Natural killer cell (primary cell): ENCODE measurements at regions not wholly inside any gene's neighbourhood (a gene's known extent, or its start where the extent isn't known, plus 50 kb on each side); places are given as distances from the start of the nearest gene placed in this dataset.

ENCODE experiments used
- ATAC-seq, 3 donors: fragments of 150-1000 bp in 2 of 3; fragments of 200-7000 bp in 1 of 3; cut with Tn5 transposase; 1 replicate in 1 of 3; 2 replicates in 2 of 3; pipeline ENCODE4 v1.10.0; 2021; ENCODE audit warnings: mild to moderate bottlenecking in 2 of 3, moderate library complexity in 2 of 3
- DNase-seq, 2 donors: peaks; one replicate each; pipeline versions ENCODE4 v3.0.0 to v3.0.0-alpha.2; 2013 to 2021; ENCODE audit warnings: mixed read lengths in 1 of 2
- H3K27ac ChIP-seq: one replicate; pipeline ENCODE4 v1.5.1; 2013; ENCODE audit warnings: mild to moderate bottlenecking, low read length
- H3K27me3 ChIP-seq: one replicate; pipeline ENCODE4 v1.6.1; 2013; ENCODE audit warnings: low read length; ENCODE audit not compliant: control insufficient read depth, insufficient read depth
- H3K36me3 ChIP-seq: one replicate; pipeline ENCODE4 v1.6.1; 2013; ENCODE audit warnings: low read length; ENCODE audit not compliant: control insufficient read depth, insufficient read depth
- H3K4me1 ChIP-seq: one replicate; pipeline ENCODE4 v1.6.1; 2013; ENCODE audit warnings: low read length; ENCODE audit not compliant: control insufficient read depth, insufficient read depth
- H3K4me3 ChIP-seq: one replicate; pipeline ENCODE4 v1.5.1; 2013; ENCODE audit warnings: low read length
- H3K9me3 ChIP-seq: one replicate; pipeline ENCODE4 v1.6.1; 2013; ENCODE audit warnings: low read length; ENCODE audit not compliant: control insufficient read depth, insufficient read depth
- H3K27ac Mint-ChIP-seq, 2 donors: one replicate each; pipeline ENCODE4 v1.8.0; 2022; ENCODE audit warnings: mild to moderate bottlenecking in 2 of 2, mixed read lengths in 2 of 2, moderate library complexity in 1 of 2
- H3K27me3 Mint-ChIP-seq, 2 donors: one replicate each; pipeline ENCODE4 v1.8.0; 2022; ENCODE audit warnings: low read depth in 2 of 2, mixed read lengths in 2 of 2
- H3K36me3 Mint-ChIP-seq: one replicate; pipeline ENCODE4 v1.8.0; 2022; ENCODE audit warnings: mixed read lengths
- H3K4me1 Mint-ChIP-seq, 2 donors: one replicate each; pipeline ENCODE4 v1.8.0; 2022; ENCODE audit warnings: mixed read lengths in 2 of 2
- H3K4me3 Mint-ChIP-seq: one replicate; pipeline ENCODE4 v1.8.0; 2022; ENCODE audit warnings: mild to moderate bottlenecking, moderate library complexity, mixed read lengths
- H3K9me3 Mint-ChIP-seq, 2 donors: one replicate each; pipeline ENCODE4 v1.8.0; 2022; ENCODE audit warnings: mixed read lengths in 2 of 2
- WGBS: methylation state at CpG from one replicate; pipeline ENCODE4 v1.1.7; 2013; ENCODE audit warnings: missing lambda C conversion rate; ENCODE audit not compliant: insufficient coverage; 5-methylcytosine and 5-hydroxymethylcytosine counted together
- intact Hi-C: fragments of 100-400 bp; cut with micrococcal nuclease; formaldehyde crosslinking; loops from one replicate; pipeline ENCODE4 v1.14.2; 2022
- TF ChIP-seq, protein P1 (sequence below): fragments of 200-600 bp; IDR thresholded peaks from one replicate; pipeline ENCODE4 v1.8.0; 2022; ENCODE audit warnings: antibody characterized with exemption

DNA sequence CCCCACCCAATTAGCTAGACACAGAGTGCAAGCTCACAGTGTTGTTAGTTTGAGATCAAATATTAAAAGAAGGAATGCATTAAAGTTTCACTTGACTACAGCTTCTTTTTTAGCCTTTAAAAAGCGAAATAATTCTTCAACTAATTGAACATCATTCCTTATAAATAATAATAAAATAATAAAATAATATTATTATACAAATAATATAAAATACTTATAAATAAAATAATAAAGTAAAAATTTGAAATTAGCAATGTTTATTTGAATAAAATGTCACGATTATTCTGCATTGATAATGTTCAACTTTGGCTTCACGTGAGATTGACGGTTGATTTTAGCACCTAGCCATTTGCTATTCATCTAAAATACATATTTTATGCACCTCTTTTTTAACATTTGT lies 819.3 kb downstream of the FRK start:
- Mint-ChIP-seq H3K4me3 (no peak overlapping the region), H3K36me3 (no peaks in the 10 kb centered on the region), H3K9me3 (peaks cover 4 to 7% of the 10 kb centered on the region in 2 donors), H3K27me3 (no peaks in the 10 kb centered on the region), H3K27ac (no peak overlapping the region), H3K4me1 (no peaks in the 10 kb centered on the region)
- no CpG with 5 or more reads among the region's 4 CpGs for WGBS
- TF ChIP-seq, protein P1, sequence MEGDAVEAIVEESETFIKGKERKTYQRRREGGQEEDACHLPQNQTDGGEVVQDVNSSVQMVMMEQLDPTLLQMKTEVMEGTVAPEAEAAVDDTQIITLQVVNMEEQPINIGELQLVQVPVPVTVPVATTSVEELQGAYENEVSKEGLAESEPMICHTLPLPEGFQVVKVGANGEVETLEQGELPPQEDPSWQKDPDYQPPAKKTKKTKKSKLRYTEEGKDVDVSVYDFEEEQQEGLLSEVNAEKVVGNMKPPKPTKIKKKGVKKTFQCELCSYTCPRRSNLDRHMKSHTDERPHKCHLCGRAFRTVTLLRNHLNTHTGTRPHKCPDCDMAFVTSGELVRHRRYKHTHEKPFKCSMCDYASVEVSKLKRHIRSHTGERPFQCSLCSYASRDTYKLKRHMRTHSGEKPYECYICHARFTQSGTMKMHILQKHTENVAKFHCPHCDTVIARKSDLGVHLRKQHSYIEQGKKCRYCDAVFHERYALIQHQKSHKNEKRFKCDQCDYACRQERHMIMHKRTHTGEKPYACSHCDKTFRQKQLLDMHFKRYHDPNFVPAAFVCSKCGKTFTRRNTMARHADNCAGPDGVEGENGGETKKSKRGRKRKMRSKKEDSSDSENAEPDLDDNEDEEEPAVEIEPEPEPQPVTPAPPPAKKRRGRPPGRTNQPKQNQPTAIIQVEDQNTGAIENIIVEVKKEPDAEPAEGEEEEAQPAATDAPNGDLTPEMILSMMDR: no peak
- intact Hi-C loops: no loop called here
- Histone ChIP-seq H3K27ac (no peak overlapping the region), H3K27me3 (no peaks in the 10 kb centered on the region), H3K36me3 (no peaks in the 10 kb centered on the region), H3K4me1 (no peaks in the 10 kb centered on the region), H3K9me3 (peaks cover 10% of the 10 kb centered on the region), H3K4me3 (no peak overlapping the region)
- DNase-seq (no peak), ATAC-seq (no peak)

DNA sequence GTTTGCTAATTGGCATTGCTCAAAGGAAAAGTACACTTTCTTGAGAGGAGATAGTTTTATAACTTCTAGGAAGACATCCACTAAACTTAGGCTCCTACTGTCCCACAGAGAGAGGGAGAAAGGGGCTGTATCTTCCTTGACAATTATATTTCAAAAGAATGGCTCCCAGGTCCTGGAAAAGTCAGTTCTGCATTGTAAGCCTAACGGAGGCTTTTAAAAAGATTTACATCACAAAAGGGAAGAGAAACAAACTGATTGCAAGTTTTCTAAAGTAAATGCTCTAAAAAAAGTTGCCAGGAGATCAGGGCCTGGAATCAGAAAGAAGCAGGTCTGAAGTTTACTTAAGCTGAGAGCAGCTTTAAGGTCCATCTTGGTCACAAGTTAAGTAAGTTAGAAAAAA lies 839.5 kb downstream of the FRK start:
- TF ChIP-seq, protein P1: no peak
- Histone ChIP-seq H3K36me3 (no peaks in the 10 kb centered on the region), H3K4me3 (no peak overlapping the region), H3K27me3 (no peaks in the 10 kb centered on the region), H3K4me1 (no peaks in the 10 kb centered on the region), H3K27ac (no peak overlapping the region), H3K9me3 (no peaks in the 10 kb centered on the region)
- intact Hi-C loops: no loop called here
- 55% methylated on average over 1 of the region's 1 CpG for WGBS
- ATAC-seq (no peak), DNase-seq (no peak)
- no peak overlapping the region for H3K4me3 Mint-ChIP-seq
- no peak overlapping the region for H3K27ac Mint-ChIP-seq
- H3K4me1 Mint-ChIP-seq: no peaks in the 10 kb centered on the region
- peaks cover 8% of the 10 kb centered on the region for H3K36me3 Mint-ChIP-seq
- peaks cover 23 to 24% of the 10 kb centered on the region in 2 donors for H3K9me3 Mint-ChIP-seq
- H3K27me3 Mint-ChIP-seq: no peaks in the 10 kb centered on the region

DNA sequence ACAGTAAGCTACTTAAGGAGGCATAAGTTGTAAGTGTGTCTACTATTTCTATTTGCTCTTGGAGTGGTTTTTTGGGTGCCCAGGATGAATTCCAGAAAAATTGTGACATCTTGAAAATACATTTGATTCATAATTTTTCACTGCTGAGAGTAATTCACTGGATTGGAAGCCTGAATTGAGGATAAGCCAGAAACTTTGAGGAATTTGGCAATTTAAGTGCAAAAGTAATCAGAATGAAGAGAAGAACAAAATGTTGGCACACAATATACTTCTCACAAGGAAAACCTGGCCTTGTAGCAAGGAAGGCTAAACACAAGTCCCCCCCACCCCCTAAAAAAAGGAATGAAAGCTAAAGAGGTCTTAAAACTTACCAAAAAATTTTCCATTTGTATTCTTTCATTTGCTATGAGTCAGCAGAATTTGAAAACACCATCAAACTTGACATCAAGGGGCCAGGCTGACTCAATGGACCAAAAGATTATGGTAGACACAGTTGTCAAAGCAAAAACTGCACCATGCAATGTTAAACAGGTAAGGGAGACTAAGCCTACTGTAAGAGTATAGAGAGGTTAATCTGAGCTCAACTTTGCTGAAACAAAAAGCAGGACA lies 840.0 kb downstream of the FRK start:
- Mint-ChIP-seq H3K27ac (no peak overlapping the region), H3K4me3 (no peak overlapping the region), H3K4me1 (no peaks in the 10 kb centered on the region), H3K9me3 (peaks cover 24 to 26% of the 10 kb centered on the region in 2 donors), H3K36me3 (peaks cover 10% of the 10 kb centered on the region), H3K27me3 (no peaks in the 10 kb centered on the region)
- TF ChIP-seq, protein P1: no peak
- Histone ChIP-seq H3K36me3 (no peaks in the 10 kb centered on the region), H3K27me3 (no peaks in the 10 kb centered on the region), H3K4me1 (no peaks in the 10 kb centered on the region), H3K27ac (no peak overlapping the region), H3K4me3 (no peak overlapping the region), H3K9me3 (no peaks in the 10 kb centered on the region)
- ATAC-seq (no peak), DNase-seq (no peak)
- intact Hi-C loops: no loop called here

DNA sequence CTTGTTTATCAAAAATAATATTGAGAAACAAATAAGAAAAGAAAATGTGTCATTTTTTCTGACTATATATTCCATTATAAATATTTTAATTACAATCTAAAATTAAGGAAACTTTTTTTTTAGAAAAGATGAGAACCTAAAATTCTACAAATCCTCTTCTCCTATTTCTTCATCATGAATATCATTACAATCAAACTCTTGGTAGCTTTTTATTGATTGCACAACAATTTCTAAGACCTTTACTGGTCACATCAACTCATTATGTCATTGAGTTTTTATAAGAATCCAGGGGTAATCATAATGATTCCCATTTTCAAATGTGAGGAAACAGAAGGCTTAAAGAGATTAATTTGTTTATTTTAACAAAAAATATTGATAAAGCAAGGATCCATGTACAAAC lies 841.0 kb downstream of the FRK start:
- Histone ChIP-seq H3K36me3 (no peaks in the 10 kb centered on the region), H3K4me3 (no peak overlapping the region), H3K9me3 (no peaks in the 10 kb centered on the region), H3K27me3 (no peaks in the 10 kb centered on the region), H3K4me1 (no peaks in the 10 kb centered on the region), H3K27ac (no peak overlapping the region)
- Mint-ChIP-seq H3K9me3 (peaks cover 21 to 25% of the 10 kb centered on the region in 2 donors), H3K27me3 (no peaks in the 10 kb centered on the region), H3K4me1 (no peaks in the 10 kb centered on the region), H3K27ac (no peak overlapping the region), H3K4me3 (no peak overlapping the region), H3K36me3 (peaks cover 10% of the 10 kb centered on the region)
- intact Hi-C loops: no loop called here
- DNase-seq (no peak), ATAC-seq (no peak)
- TF ChIP-seq, protein P1: no peak
